Right renal cortex interstitium (tissue), 3 donors: ENCODE measurements at regions not wholly inside any gene's neighbourhood (a gene's known extent, or its start where the extent isn't known, plus 50 kb on each side); places are given as distances from the start of the nearest gene placed in this dataset.

ENCODE experiments used
- DNase-seq, 3 donors: peaks; one replicate each; pipeline ENCODE4 v3.0.0-alpha.2; 2013; ENCODE audit warnings: low read depth in 3 of 3, low spot score in 2 of 3

- no peak for DNase-seq
Observed at GRCh38 chr9:14401911-14402310, 88.0 kb upstream of the NFIB start.

DNA sequence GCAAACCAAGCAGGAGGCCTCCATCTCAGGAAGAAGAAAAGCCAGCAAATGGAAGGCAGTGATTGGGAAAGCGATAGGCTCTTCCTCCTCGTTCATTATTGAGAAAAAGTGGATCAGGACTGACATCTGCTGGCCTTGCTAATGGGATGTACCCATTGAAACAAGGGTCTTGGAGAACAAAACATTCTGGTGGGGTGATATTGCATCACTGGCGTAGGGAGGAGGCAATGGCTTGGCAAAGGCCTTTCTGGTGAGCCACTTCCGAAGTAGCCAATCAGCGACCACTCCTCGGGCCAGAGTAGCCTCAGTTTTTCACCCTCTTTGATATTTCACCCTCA is 86.7 kb upstream of the NFIB start:
- no peak for DNase-seq

DNA sequence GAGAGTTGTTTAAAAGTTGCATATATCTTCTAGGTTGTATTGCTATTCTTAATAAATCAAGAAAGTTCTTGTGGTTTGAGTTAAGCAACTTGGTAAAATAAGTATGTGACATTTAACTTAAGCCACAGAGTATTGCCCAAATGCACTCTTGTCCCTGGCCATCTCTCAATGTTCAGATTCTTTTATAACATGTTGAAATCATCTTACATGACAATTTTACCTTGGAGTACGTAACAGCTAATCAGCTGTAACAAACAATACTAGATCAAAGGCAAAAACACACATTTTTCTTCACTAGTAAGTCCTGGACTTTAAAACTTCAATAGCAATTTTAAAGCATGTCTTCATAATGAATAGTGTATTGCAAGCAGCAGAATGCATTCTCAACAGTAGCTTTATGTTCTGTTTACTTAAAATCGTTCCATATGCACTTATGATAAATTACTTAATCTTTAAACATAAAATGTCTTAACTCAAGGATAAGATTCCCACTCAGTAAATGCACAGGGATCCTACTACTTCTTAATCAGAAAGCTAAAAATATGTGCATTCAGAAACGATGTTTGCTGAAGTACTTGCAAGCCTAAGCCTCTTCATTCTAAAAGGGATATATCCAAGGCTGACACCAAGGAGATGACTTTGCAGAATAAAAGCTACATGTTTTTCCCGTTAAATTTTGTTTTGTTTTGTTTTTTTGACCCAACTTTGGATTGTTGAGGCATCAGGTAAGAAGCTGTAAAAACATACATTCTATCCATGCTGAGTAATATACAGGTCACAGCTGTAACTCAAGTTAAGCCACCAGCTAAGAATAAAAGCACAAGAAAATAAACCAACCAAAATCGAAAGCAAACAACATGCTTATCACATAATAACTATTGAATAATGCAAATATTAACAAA is 86.1 kb upstream of the NFIB start:
- DNase-seq, result no peak

GRCh38 chr9:14398473-14398872 is 84.5 kb upstream of the NFIB start:
- no peak for DNase-seq

DNA sequence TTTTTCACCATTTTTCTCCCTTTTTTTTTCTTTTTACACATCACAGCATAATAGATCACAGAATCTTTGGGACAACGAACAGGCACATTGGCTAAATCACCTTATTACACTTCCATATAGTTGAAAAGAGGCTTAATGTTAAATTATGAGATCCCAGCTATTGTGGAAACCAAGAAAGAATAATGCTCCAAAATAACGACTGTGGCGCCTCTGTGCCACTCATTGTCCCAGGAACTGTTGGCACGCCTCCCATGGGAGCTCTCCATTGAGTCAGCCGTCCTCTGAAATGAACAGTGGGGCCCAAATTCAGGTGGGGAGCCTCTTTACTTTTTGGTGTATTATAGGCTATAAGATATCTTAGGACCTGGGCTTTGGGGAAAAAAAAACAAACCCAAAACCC is 82.2 kb upstream of the NFIB start:
- DNase-seq, result no peak

DNA sequence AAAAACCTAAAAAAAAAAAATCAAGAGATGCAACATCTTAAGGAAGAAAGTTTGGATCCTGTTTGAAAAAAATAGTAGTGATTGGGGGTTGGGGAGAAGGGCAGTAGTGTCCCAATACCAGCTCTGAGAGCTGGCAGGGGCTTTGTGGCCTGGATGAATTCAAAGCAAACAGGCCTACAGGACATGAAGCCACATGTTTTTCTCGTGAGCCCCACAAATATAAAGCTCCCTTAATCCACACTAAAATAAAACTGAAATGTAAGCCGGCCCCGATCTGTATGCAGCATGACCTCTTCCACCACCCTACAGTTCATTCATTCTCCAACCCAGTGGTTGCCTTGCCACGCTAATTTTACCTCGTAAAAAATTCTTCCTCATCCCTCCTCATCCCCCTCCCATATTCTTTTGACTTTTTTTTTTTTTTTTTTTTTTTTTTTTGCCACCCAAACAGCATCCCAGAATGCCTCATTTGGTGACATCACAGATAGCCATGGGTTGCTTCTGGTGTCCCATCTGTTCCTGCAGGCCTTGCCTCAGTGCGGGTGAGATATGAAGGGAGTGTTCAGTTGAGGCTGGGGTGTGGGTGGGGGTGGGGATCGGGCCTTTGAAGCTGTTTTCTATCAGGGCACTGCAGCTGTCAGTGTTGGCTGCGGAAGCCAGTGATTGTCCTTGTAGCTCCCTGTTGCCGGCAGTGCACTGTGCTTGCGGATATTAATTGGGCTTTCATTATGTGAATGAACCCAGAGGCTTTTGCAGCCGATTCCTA is 81.6 kb upstream of the NFIB start:
- no peak for DNase-seq

DNA sequence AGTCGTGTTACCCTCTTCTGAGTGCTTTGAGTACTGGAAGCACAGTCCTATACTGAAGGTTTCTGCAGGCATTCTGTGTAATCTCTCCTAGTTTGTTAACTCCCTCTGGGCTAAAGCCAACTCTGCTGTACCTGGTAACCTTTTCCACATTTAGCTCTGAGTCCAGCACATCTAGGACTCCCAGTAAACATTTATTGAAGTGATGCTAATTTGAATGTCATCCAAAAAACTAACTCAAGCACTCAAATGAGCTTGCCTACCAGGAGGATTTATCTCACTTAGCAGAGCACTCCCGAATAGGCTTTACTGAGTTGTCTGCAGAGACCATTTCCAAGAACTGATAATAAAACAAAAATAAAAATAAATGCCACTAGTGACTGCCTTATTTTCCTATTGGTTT is 79.5 kb upstream of the NFIB start:
- no peak for DNase-seq

DNA sequence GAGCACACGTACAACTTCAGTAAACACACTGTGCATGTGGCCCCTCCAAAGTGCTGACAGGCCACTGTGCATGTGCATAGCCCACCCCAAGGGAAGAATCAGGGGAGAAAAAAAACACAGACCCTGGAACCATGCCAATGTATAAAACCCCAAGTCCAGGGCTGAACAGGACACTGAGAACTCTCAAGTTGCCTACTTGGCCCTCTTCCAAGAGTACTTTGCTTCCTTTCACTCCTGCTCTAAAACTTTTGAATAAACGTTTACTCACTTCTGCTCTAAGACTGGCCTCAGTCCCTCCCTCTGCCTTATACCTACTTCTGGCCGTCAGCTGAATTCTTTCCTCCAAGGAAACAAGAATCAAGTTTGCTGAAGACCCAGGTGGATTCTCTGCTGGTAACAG is 77.7 kb upstream of the NFIB start:
- no peak for DNase-seq

DNA sequence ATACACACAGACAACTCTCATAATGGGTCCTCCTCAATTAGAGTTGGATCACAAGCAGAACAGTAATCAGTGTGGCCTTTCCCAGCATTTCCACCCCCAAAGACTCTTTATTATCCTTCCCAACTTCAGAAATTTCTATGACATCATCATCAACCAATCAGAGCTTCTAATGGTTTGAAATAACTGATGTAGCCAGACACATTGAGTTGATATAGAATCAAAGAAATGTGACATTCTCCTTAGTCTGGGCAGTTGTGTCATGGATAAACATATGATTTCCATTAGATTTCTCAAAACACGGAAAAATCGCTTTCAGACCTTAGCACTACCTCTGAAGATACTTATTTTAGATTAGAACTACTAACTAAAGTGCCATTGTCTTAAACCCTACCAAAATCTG is 75.7 kb upstream of the NFIB start:
- DNase-seq, result no peak

DNA sequence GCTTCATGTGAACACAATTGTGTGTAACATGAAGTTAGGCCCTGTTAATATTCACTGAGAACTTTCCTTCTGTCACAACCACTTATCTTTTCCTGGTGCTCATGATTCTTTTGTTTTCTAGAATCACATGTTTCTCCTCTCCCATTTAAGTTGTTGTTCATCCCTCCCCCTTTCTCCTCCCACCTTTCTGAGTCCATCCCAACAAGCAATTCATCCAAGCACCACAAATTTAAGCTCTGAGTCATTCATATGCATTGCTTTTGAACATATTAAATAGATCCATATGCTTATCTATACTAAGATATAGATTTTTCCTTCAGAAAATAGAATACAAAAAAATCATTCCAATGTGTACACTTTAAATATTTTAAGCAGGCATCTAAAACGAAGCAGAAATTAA is 75.2 kb upstream of the NFIB start:
- no peak for DNase-seq

DNA sequence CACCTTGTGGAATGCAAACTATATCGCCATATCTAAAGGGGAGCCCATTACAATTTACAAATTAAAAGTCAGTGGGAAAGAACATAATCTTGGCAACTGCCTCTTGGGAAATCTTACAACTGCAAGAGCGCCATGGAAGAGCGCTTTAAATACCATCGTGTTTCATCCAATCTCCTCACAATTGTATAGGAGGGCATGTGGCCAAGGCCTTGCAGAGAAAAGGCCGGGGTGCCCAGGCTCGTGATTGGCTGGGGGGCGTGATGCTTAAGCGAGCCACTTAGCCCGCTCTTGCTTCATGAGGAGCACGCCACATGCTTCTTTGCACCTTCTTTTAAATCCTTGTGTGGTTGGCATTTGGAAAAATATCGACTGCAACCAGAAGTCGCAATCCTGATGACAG is 69.8 kb upstream of the NFIB start:
- DNase-seq, result no peak

DNA sequence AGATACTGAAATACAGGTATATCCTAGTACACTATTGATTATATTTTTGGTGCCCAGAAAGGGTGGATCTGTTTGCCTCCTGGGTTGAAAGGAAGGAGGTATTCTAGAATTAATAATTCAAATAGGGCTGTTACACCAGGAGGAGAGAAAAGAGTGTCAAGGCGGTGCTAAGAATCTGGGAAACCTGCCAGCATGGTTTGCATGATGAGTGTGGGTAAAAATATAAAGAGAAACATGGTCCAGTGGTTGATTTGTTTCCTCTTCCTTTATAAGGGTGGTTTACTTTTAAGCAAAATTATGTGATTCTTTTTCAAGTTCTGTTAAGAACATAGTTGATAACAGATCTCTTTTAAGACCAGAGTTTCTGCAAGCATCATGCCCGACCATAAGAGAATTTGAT is 69.4 kb upstream of the NFIB start:
- DNase-seq, result no peak

GRCh38 chr9:14380061-14380836 is 66.3 kb upstream of the NFIB start:
- DNase-seq, result no peak

- DNase-seq, result no peak
Observed at GRCh38 chr9:14379280-14379679, 65.3 kb upstream of the NFIB start.

- no peak for DNase-seq
Observed at GRCh38 chr9:14373706-14374105, 59.8 kb upstream of the NFIB start.

DNA sequence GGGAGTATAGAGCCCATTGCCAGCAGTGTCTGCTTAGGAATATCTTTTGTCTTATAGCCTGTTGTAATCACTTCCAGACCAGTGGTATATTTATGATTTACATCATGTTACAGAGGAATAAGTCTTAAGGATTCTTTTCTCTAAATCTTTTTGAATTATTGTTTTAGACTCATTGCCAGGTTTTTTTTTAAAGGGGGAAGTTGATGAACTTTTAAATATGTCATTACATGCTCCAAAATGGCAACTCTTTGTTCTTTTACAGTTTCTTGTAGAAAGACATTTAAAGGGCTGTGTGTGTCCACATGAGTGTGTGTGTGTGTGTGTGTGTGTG is 59.4 kb upstream of the NFIB start:
- DNase-seq, result no peak

- no peak for DNase-seq
Observed at GRCh38 chr9:14372437-14373335, 58.7 kb upstream of the NFIB start.

GRCh38 chr9:14369011-14369410 is 55.1 kb upstream of the NFIB start:
- DNase-seq, result no peak

DNA sequence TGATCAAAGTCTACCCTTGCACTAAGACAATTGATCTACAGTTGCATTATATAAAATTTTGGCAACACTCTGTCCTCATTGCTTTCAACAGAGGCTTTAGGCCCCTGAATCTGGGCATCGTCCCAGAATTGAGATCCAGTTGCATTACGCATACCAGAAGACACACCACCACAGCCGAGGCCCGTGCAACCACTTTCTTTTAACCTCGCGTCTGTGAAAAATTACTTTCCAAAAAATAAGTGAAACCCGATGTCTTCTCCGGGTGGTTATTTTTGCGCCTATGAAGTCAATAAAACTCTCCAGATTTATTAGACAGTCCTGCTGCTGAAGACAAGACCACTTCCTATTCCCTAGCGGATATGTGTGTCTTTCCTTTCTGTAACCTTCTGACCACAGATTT is 52.1 kb upstream of the NFIB start:
- no peak for DNase-seq

DNA sequence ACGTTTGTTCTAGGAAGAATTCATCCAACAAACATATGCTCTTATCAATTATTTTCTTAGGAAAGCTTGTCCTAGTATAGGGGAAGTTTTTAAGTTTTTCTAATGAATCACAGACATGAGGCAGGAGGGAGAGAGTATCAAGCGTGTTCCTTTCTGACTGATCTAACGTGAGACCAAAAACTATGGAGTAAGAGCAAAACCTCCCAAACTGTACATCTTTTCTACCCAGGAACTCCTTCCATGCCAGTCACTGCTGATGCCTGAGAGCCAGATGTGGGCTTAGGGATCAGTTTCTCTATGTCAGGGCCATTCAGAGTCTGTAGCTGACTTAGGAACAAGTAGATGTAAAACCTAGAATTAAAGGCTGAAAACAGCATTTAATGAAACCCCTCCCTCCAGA is 51.7 kb upstream of the NFIB start:
- DNase-seq, result no peak
